IMR-90 (cell line): ENCODE measurements at regions not wholly inside any gene's neighbourhood (a gene's known extent, or its start where the extent isn't known, plus 50 kb on each side); places are given as distances from the start of the nearest gene placed in this dataset.

Experiments
- ATAC-seq: fragments of 200-7000 bp; cut with Tn5 transposase; 2 replicates; pipeline ENCODE4 v1.9.1; 2020; ENCODE audit warnings: low read depth, mild to moderate bottlenecking, moderate library complexity
- BruUV-seq: library from RNA; stranded (reverse); fragments of 400-500 nt; replicated peaks from 2 replicates; lab custom pipeline; 2021; lab: Mats Ljungman, UMichigan
- CTCF ChIA-PET: fragments of 300-600 bp; formaldehyde crosslinking; extraction: SDS; loops from one replicate; lab custom pipeline; 2021; ENCODE audit warnings: antibody characterized with exemption; lab: Yijun Ruan, JAX
- POLR2A ChIA-PET: fragments of 300-600 bp; sonication (Branson Sonifier 250); formaldehyde crosslinking; loops from one replicate; lab custom pipeline; 2022; ENCODE audit warnings: antibody characterized with exemption; ENCODE audit not compliant: unreplicated experiment; lab: Charles Lee
- DNase-seq: peaks from one replicate; pipeline ENCODE4 v3.0.0; 2013
- H2AFZ ChIP-seq: replicated peaks from 2 replicates; pipeline ENCODE3; 2013; ENCODE audit warnings: low read length, mild to moderate bottlenecking; ENCODE audit not compliant: poor library complexity
- H2AK5ac ChIP-seq: 2 replicates; pipeline ENCODE4 v1.6.1; 2013; ENCODE audit warnings: low read depth, low read length, inconsistent platforms
- H2AK9ac ChIP-seq: replicated peaks from 2 replicates; pipeline ENCODE3; 2013; ENCODE audit warnings: mild to moderate bottlenecking, low read depth, low read length, moderate library complexity; ENCODE audit not compliant: poor library complexity
- H2BK120ac ChIP-seq: 2 replicates; pipeline ENCODE4 v1.6.1; 2013; ENCODE audit warnings: low read depth, low read length, inconsistent platforms
- H2BK15ac ChIP-seq: 3 replicates; pipeline ENCODE4 v1.6.1; 2013; ENCODE audit warnings: low read depth, low read length, inconsistent platforms
- H2BK20ac ChIP-seq: 2 replicates; pipeline ENCODE4 v1.6.1; 2013; ENCODE audit warnings: low read depth, mild to moderate bottlenecking, inconsistent platforms, low read length, moderate library complexity
- H2BK5ac ChIP-seq: 2 replicates; pipeline ENCODE4 v1.6.1; 2013; ENCODE audit warnings: mild to moderate bottlenecking, low read depth, low read length, inconsistent platforms; ENCODE audit not compliant: poor library complexity, severe bottlenecking
- H3K14ac ChIP-seq: replicated peaks from 2 replicates; pipeline ENCODE4 v1.6.1; 2013; ENCODE audit warnings: low read depth, low read length, inconsistent platforms
- H3K18ac ChIP-seq: 2 replicates; pipeline ENCODE4 v1.6.1; 2013; ENCODE audit warnings: low read depth, low read length, control low read depth
- H3K23ac ChIP-seq: 2 replicates; pipeline ENCODE4 v1.6.1; 2013; ENCODE audit warnings: low read depth, low read length, inconsistent platforms
- H3K27ac ChIP-seq: 2 replicates; pipeline ENCODE4 v1.5.1; 2013; ENCODE audit warnings: mild to moderate bottlenecking, control low read depth, low read length; ENCODE audit not compliant: insufficient read depth
- H3K27me3 ChIP-seq: 2 replicates; pipeline ENCODE4 v1.6.1; 2013; ENCODE audit warnings: low read length; ENCODE audit not compliant: control insufficient read depth, insufficient read depth
- H3K36me3 ChIP-seq: 2 replicates; pipeline ENCODE4 v1.6.1; 2013; ENCODE audit warnings: low read length, mixed read lengths; ENCODE audit not compliant: control insufficient read depth, insufficient read depth
- H3K4ac ChIP-seq: 2 replicates; pipeline ENCODE4 v1.6.1; 2013; ENCODE audit warnings: low read depth, low read length, inconsistent platforms
- H3K4me1 ChIP-seq: 2 replicates; pipeline ENCODE4 v1.6.1; 2013; ENCODE audit warnings: low read length, mixed read lengths; ENCODE audit not compliant: control insufficient read depth, insufficient read depth
- H3K4me2 ChIP-seq: 2 replicates; pipeline ENCODE4 v1.6.1; 2013; ENCODE audit warnings: low read depth, mild to moderate bottlenecking, control low read depth, low read length, moderate library complexity
- H3K4me3 ChIP-seq: 2 replicates; pipeline ENCODE4 v1.5.1; 2013; ENCODE audit warnings: low read depth, mild to moderate bottlenecking, control low read depth, low read length, moderate library complexity; ENCODE audit not compliant: insufficient read depth
- H3K56ac ChIP-seq: 2 replicates; pipeline ENCODE4 v1.6.1; 2013; ENCODE audit warnings: low read length, inconsistent platforms; ENCODE audit not compliant: insufficient read depth; ENCODE audit errors: extremely low read depth
- H3K79me1 ChIP-seq, 2 experiments: 2 replicates each; pipeline ENCODE4 v1.6.1; 2013; ENCODE audit warnings: low read length in 2 of 2, inconsistent platforms in 1 of 2, low read depth in 1 of 2
- H3K9ac ChIP-seq: 2 replicates; pipeline ENCODE4 v1.6.1; 2013; ENCODE audit warnings: low read depth, low read length, control low read depth
- H3K9me1 ChIP-seq: 2 replicates; pipeline ENCODE4 v1.6.1; 2013; ENCODE audit warnings: low read length, inconsistent platforms; ENCODE audit not compliant: insufficient read depth
- H3K9me3 ChIP-seq: 2 replicates; pipeline ENCODE4 v1.6.1; 2013; ENCODE audit warnings: low read length; ENCODE audit not compliant: control insufficient read depth, insufficient read depth
- H4K20me1 ChIP-seq: 2 replicates; pipeline ENCODE4 v1.6.1; 2013; ENCODE audit warnings: low read length, inconsistent platforms; ENCODE audit not compliant: insufficient read depth
- H4K5ac ChIP-seq: 2 replicates; pipeline ENCODE4 v1.6.1; 2013; ENCODE audit warnings: mild to moderate bottlenecking, low read depth, low read length, control low read depth
- H4K8ac ChIP-seq, 2 experiments: 2 replicates each; pipeline ENCODE4 v1.6.1; 2013; ENCODE audit warnings: low read depth in 2 of 2, low read length in 2 of 2, control low read depth in 1 of 2, inconsistent platforms in 1 of 2
- H4K91ac ChIP-seq: 2 replicates; pipeline ENCODE4 v1.6.1; 2013; ENCODE audit warnings: low read depth, low read length, inconsistent platforms; ENCODE audit not compliant: insufficient read depth
- BHLHE40 ChIP-seq: fragments of 150-350 bp; IDR thresholded peaks from 2 replicates; pipeline ENCODE4 v1.6.1; 2016; ENCODE audit warnings: mild to moderate bottlenecking, low read depth, low read length
- CEBPB ChIP-seq: IDR thresholded peaks from 2 replicates; pipeline ENCODE4 v1.6.1; 2012; ENCODE audit warnings: low read depth, low read length, improper control_type of control experiment
- CHD1 ChIP-seq: IDR thresholded peaks from 2 replicates; pipeline ENCODE4 v1.6.1; 2012; ENCODE audit warnings: low read depth, low read length, improper control_type of control experiment
- CTCF ChIP-seq: conservative IDR thresholded peaks from 2 replicates; pipeline ENCODE4 v1.5.1; 2012; ENCODE audit warnings: mild to moderate bottlenecking, low read depth, low read length, improper control_type of control experiment
- FOS ChIP-seq: fragments of 150-350 bp; IDR thresholded peaks from 2 replicates; pipeline ENCODE4 v1.6.1; 2016; ENCODE audit warnings: low read depth, low read length
- MAFK ChIP-seq: IDR thresholded peaks from 2 replicates; pipeline ENCODE4 v1.6.1; 2012; ENCODE audit warnings: low read depth, low read length, improper control_type of control experiment
- MAZ ChIP-seq: IDR thresholded peaks from 2 replicates; pipeline ENCODE4 v1.6.1; 2012; ENCODE audit warnings: low read depth, mild to moderate bottlenecking, low read length, improper control_type of control experiment, moderate library complexity, borderline replicate concordance
- MXI1 ChIP-seq: IDR thresholded peaks from 2 replicates; pipeline ENCODE4 v1.6.1; 2012; ENCODE audit warnings: low read depth, mild to moderate bottlenecking, low read length, moderate library complexity, borderline replicate concordance
- NFE2L2 ChIP-seq: fragments of 150-350 bp; IDR thresholded peaks from 2 replicates; pipeline ENCODE4 v1.6.1; 2016; ENCODE audit warnings: low read depth, mild to moderate bottlenecking, low read length
- POLR2A ChIP-seq: IDR thresholded peaks from 2 replicates; pipeline ENCODE4 v1.6.1; 2012; ENCODE audit warnings: mild to moderate bottlenecking, low read depth, low read length
- RAD21 ChIP-seq: IDR thresholded peaks from 2 replicates; pipeline ENCODE4 v1.6.1; 2012; ENCODE audit warnings: low read length, improper control_type of control experiment
- RCOR1 ChIP-seq: IDR thresholded peaks from 2 replicates; pipeline ENCODE4 v1.6.1; 2012; ENCODE audit warnings: mild to moderate bottlenecking, low read length, improper control_type of control experiment; ENCODE audit not compliant: insufficient replicate concordance
- RFX5 ChIP-seq: IDR thresholded peaks from 2 replicates; pipeline ENCODE4 v1.8.0; 2012; ENCODE audit warnings: low read depth, mild to moderate bottlenecking, low read length, moderate library complexity
- SMC3 ChIP-seq: fragments of 150-350 bp; IDR thresholded peaks from 2 replicates; pipeline ENCODE4 v1.6.1; 2016; ENCODE audit warnings: low read depth, mild to moderate bottlenecking, antibody characterized with exemption, low read length, moderate library complexity
- USF2 ChIP-seq: fragments of 150-350 bp; IDR thresholded peaks from 2 replicates; pipeline ENCODE4 v1.6.1; 2017; ENCODE audit warnings: mild to moderate bottlenecking, antibody characterized with exemption, low read length, low read depth
- WGBS, 2 experiments: methylation state at CpG; one replicate each; pipeline versions ENCODE4 v1.1.5 to v1.1.7; 2013; ENCODE audit warnings: missing lambda C conversion rate in 2 of 2; ENCODE audit not compliant: insufficient read length in 1 of 2; ENCODE audit errors: extremely low coverage in 2 of 2; 5-methylcytosine and 5-hydroxymethylcytosine counted together
- dilution Hi-C: fragments of 300-500 bp; cut with HindIII; formaldehyde crosslinking; loops from one replicate; pipeline ENCODE4 v1.14.3; 2018; ENCODE audit warnings: low sequenced_read_pairs; ENCODE audit not compliant: unreplicated experiment
- in situ Hi-C: fragments of 300-500 bp; cut with MboI; formaldehyde crosslinking; loops from 3 replicates; pipeline ENCODE4 v1.14.3; 2019; ENCODE audit warnings: low sequenced_read_pairs, inconsistent platforms, mixed read lengths
- intact Hi-C: fragments of 100-400 bp; cut with micrococcal nuclease; formaldehyde crosslinking; loops from 2 replicates; pipeline ENCODE4 v1.10.0; 2022
- TF ChIP-seq, protein P1 (sequence below): fragments of 150-350 bp; IDR thresholded peaks from 2 replicates; pipeline ENCODE4 v1.6.1; 2016; ENCODE audit warnings: low read depth, mild to moderate bottlenecking, low read length, moderate library complexity, borderline replicate concordance

- Histone ChIP-seq H2BK20ac (no peak overlapping the region), H3K4me1 (no peaks in the 10 kb centered on the region), H3K27ac (no peak overlapping the region), H3K4me3 (no peak overlapping the region), H2AK5ac (no peak overlapping the region), H2BK5ac (no peak overlapping the region), H2BK15ac (no peak overlapping the region), H4K5ac (no peak overlapping the region), H3K27me3 (no peaks in the 10 kb centered on the region), H2BK120ac (no peak overlapping the region), H3K9me3 (no peaks in the 10 kb centered on the region), H3K36me3 (no peaks in the 10 kb centered on the region), H3K9me1 (no peaks in the 10 kb centered on the region), H4K20me1 (no peaks in the 10 kb centered on the region), H2AFZ (no peak overlapping the region), H4K8ac (no peak overlapping the region), H4K91ac (no peak overlapping the region), H3K9ac (no peak overlapping the region), H3K56ac (no peak overlapping the region), H2AK9ac (no peak overlapping the region), H3K79me1 (no peaks in the 10 kb centered on the region), H3K14ac (no peak overlapping the region), H3K18ac (no peak overlapping the region), H3K4ac (no peak overlapping the region), H3K4me2 (no peak overlapping the region), H3K23ac (no peak overlapping the region)
- ATAC-seq (no peak), DNase-seq (no peak)
- ChIA-PET POLR2A (no interaction called here), CTCF (interaction anchor here (0.9 kb wide), 1 partner anchor 594 kb away, joined by 3 read pairs; no protein-coding TSS in a partner anchor)
- dilution Hi-C loops, result no loop called here
- intact Hi-C loops, result no loop called here
- WGBS, 2 experiments, result no CpG with 5 or more reads among the region's 3 CpGs
- in situ Hi-C loops, result no loop called here
- BruUV-seq, result no TSS peak
- TF ChIP-seq RFX5 (no peak), RAD21 (no peak), MAZ (no peak), SMC3 (no peak), BHLHE40 (no peak), USF2 (no peak), RCOR1 (no peak), NFE2L2 (no peak), CEBPB (no peak), MXI1 (no peak), POLR2A (no peak), CHD1 (no peak), FOS (no peak), MAFK (no peak), CTCF (no peak)
- TF ChIP-seq, protein P1, sequence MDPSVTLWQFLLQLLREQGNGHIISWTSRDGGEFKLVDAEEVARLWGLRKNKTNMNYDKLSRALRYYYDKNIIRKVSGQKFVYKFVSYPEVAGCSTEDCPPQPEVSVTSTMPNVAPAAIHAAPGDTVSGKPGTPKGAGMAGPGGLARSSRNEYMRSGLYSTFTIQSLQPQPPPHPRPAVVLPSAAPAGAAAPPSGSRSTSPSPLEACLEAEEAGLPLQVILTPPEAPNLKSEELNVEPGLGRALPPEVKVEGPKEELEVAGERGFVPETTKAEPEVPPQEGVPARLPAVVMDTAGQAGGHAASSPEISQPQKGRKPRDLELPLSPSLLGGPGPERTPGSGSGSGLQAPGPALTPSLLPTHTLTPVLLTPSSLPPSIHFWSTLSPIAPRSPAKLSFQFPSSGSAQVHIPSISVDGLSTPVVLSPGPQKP, result no peak
Measured at GRCh38 chr4:19905024-19905423, 346.7 kb upstream of the SLIT2 start.
